22Rv1 (cell line): ENCODE measurements at regions not wholly inside any gene's neighbourhood (a gene's known extent, or its start where the extent isn't known, plus 50 kb on each side); places are given as distances from the start of the nearest gene placed in this dataset.

Experiments
- ZFX ChIP-seq: fragments of 450-650 bp; IDR thresholded peaks from 2 replicates; pipeline ENCODE4 v1.6.1; 2017; ENCODE audit warnings: antibody characterized with exemption, borderline replicate concordance
- TF ChIP-seq, protein P1 (sequence below): fragments of 450-650 bp; IDR thresholded peaks from 2 replicates; pipeline ENCODE4 v1.5.1; 2017; ENCODE audit warnings: mild to moderate bottlenecking

DNA sequence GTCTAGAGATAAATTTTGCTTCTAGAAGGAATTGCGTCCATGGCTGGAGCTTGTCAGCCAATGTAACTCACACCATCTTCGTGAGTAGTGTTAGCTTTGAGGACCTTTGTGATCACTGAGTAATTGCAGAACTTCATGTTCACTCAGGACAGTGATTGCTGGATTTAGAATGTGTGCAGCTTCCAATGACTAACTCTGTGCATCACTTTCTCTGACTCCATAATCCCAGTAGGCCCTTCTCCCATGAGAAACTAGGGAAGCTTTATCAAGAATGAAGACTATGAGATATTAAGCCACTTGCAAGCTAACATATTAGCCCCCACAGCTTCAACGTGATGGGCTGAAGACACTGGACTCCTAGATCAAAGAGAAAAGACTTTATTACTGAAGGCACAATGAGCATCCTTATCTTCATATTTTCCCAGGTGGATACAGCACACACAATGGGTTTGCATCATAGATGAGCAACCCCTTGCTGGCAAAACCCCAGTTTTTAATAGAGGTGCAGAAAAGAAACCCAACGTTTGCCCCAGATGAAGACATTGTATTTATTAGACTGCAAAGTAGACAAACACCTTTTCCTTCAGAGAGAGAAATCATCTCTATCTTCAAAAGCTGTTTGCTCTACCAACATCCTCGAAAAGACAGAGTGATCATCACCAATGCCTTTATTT is 561.0 kb downstream of the LTN1 start:
- TF ChIP-seq, protein P1, sequence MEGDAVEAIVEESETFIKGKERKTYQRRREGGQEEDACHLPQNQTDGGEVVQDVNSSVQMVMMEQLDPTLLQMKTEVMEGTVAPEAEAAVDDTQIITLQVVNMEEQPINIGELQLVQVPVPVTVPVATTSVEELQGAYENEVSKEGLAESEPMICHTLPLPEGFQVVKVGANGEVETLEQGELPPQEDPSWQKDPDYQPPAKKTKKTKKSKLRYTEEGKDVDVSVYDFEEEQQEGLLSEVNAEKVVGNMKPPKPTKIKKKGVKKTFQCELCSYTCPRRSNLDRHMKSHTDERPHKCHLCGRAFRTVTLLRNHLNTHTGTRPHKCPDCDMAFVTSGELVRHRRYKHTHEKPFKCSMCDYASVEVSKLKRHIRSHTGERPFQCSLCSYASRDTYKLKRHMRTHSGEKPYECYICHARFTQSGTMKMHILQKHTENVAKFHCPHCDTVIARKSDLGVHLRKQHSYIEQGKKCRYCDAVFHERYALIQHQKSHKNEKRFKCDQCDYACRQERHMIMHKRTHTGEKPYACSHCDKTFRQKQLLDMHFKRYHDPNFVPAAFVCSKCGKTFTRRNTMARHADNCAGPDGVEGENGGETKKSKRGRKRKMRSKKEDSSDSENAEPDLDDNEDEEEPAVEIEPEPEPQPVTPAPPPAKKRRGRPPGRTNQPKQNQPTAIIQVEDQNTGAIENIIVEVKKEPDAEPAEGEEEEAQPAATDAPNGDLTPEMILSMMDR = no peak
- no peak for TF ChIP-seq ZFX
